ENCODE measurements at regions not wholly inside any gene's neighbourhood (a gene's known extent, or its start where the extent isn't known, plus 50 kb on each side); places are given as distances from the start of the nearest gene placed in this dataset.

DNA sequence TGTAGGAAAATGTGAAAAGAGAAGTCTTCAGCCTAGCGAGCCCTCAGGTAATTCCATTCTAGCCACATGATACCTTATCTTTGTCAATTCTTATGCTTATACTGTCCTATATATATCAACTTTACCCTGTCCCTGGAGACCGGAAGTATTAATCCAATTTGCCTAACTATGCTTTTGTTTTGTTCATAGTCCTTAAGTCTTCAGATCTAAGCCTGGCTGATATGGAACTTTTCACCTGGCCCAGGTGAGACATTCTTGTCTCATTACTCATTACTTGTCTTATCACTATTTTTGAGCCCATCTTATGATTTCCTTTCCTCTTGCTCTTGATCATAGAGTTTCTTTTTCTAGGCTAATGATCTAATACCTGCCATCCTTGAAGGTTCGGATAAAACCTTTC lies 194.1 kb upstream of the FANCL start:
- ChIA-PET POLR2A (interaction anchor here (0.6 kb wide), 1 partner anchor 343 kb away, joined by 3 read pairs; no protein-coding TSS in a partner anchor), CTCF (no interaction called here)
- Histone ChIP-seq H3K27me3 (ENCODE audit: control insufficient read depth, insufficient read depth, low read length) (peaks cover 2% of the 10 kb centered on the region; the same call in 1 of the 2 replicates), H3K4me3 (ENCODE audit: low read depth in 2 of 2, low read length in 2 of 2) (no peak overlapping the region), H3K36me3 (ENCODE audit: control insufficient read depth, insufficient read depth, low read length) (no peaks in the 10 kb centered on the region; the same call in 1 of the 2 replicates), H3K9me3 (ENCODE audit: control insufficient read depth, insufficient read depth, low read depth, low read length) (no peaks in the 10 kb centered on the region), H3K27ac (ENCODE audit: low read length) (no peak overlapping the region), H3K4me1 (ENCODE audit: control insufficient read depth, insufficient read depth, low read length) (no peaks in the 10 kb centered on the region)
- in situ Hi-C loops (cut with HindIII; ENCODE audit: low pct_unique_long_range_greater_than_20kb, low sequenced_read_pairs) (no loop called here), intact Hi-C loops (cut with micrococcal nuclease; ENCODE audit: unreplicated experiment) (no loop called here)
- ATAC-seq, result no peak
- TF ChIP-seq SIN3A (IDR thresholded peaks at IDR 0.05; ENCODE audit: borderline replicate concordance, insufficient read depth, low read depth, low read length), result no peak
- no peak for TF ChIP-seq TCF7L2 (IDR thresholded peaks at IDR 0.05; ENCODE audit: low read depth, low read length)
- no peak for TF ChIP-seq POLR2AphosphoS5 (IDR thresholded peaks at IDR 0.05; ENCODE audit: low read depth, low read length)
- no peak for TF ChIP-seq REST (IDR thresholded peaks at IDR 0.05; ENCODE audit: insufficient read depth in 1 of 2, low read depth in 2 of 2, low read length in 1 of 2)
- TF ChIP-seq, protein P1, sequence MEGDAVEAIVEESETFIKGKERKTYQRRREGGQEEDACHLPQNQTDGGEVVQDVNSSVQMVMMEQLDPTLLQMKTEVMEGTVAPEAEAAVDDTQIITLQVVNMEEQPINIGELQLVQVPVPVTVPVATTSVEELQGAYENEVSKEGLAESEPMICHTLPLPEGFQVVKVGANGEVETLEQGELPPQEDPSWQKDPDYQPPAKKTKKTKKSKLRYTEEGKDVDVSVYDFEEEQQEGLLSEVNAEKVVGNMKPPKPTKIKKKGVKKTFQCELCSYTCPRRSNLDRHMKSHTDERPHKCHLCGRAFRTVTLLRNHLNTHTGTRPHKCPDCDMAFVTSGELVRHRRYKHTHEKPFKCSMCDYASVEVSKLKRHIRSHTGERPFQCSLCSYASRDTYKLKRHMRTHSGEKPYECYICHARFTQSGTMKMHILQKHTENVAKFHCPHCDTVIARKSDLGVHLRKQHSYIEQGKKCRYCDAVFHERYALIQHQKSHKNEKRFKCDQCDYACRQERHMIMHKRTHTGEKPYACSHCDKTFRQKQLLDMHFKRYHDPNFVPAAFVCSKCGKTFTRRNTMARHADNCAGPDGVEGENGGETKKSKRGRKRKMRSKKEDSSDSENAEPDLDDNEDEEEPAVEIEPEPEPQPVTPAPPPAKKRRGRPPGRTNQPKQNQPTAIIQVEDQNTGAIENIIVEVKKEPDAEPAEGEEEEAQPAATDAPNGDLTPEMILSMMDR (IDR thresholded peaks at IDR 0.05), result no peak
- BruUV-seq (replicated peaks), result no TSS peak
- no peak for DNase-seq (ENCODE audit: low read depth, low spot score)

DNA sequence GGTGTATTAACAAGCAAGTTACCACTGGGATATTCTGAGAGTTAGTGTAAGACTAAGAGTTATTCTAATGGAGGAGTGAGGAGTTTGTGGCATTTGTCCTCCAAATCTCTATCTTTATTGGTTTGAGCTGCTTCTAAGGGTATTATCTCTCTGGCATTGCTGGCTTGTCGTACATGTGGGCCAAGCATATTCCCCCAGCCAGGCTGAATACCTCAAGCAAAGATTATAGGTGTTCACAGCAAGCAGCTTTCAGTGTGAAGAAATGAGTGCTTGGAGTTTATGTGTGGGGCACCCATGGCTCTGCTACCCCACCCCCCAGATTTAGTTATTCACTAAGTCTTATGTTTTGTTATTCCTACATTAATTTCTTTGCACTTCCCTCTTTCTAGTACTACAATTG lies 193.6 kb upstream of the FANCL start:
- in situ Hi-C loops (cut with HindIII; ENCODE audit: low pct_unique_long_range_greater_than_20kb, low sequenced_read_pairs), result no loop called here
- intact Hi-C loops (cut with micrococcal nuclease; ENCODE audit: unreplicated experiment), result no loop called here
- POLR2A ChIA-PET, result no interaction called here

More for the DNA sequence above, 193.6 kb upstream of the FANCL start:
- CTCF ChIA-PET, result no interaction called here
- no peak for DNase-seq (ENCODE audit: low read depth, low spot score)
- Histone ChIP-seq H3K27ac (ENCODE audit: low read length) (no peak overlapping the region), H3K36me3 (ENCODE audit: control insufficient read depth, insufficient read depth, low read length) (no peaks in the 10 kb centered on the region; the same call in 1 of the 2 replicates), H3K27me3 (ENCODE audit: control insufficient read depth, insufficient read depth, low read length) (peaks cover 4% of the 10 kb centered on the region; the same call in 1 of the 2 replicates), H3K4me3 (ENCODE audit: low read depth in 2 of 2, low read length in 2 of 2) (no peak overlapping the region), H3K4me1 (ENCODE audit: control insufficient read depth, insufficient read depth, low read length) (no peaks in the 10 kb centered on the region), H3K9me3 (ENCODE audit: control insufficient read depth, insufficient read depth, low read depth, low read length) (no peaks in the 10 kb centered on the region)
- TF ChIP-seq, protein P1 (IDR thresholded peaks at IDR 0.05), result no peak
- BruUV-seq (replicated peaks), result no TSS peak
- no peak for ATAC-seq
